K562 (cell line): ENCODE measurements at regions not wholly inside any gene's neighbourhood (a gene's known extent, or its start where the extent isn't known, plus 50 kb on each side); places are given as distances from the start of the nearest gene placed in this dataset.
A peak's percentile ranks its signal among the peaks of the same experiment; 100 is the strongest.

ENCODE experiments used
- ATAC-seq: fragments of 200-7000 bp; cut with Tn5 transposase; 3 replicates; pipeline ENCODE4 v1.9.1; 2020; ENCODE audit warnings: moderate library complexity
- BruUV-seq: library from RNA; stranded (reverse); fragments of 400-500 nt; replicated peaks from 2 replicates; lab custom pipeline; 2021; lab: Mats Ljungman, UMichigan
- CTCF ChIA-PET: fragments of 300-600 bp; formaldehyde crosslinking; extraction: SDS; loops from one replicate; lab custom pipeline; 2021; ENCODE audit warnings: low intra/inter-chr PET ratio; lab: Yijun Ruan, JAX
- POLR2A ChIA-PET: fragments of 300-600, 350-650 bp; sonication (Branson Sonifier 250); formaldehyde crosslinking; extraction: SDS; loops from one replicate; lab custom pipeline; 2021; ENCODE audit warnings: antibody characterized with exemption, inconsistent platforms; lab: Yijun Ruan, JAX
- DNase-seq, 4 experiments: peaks; one replicate each; pipeline versions ENCODE4 v3.0.0 to v3.0.0-alpha.2; 2011 to 2018; ENCODE audit warnings: low spot score in 3 of 4, mixed read lengths in 3 of 4; ENCODE audit errors: extremely low read depth in 1 of 4
- FAIRE-seq: peaks from 2 replicates; lab custom pipeline; 2011; peaks lifted over from hg19 to GRCh38; lab: Jason Lieb, UNC
- H2AFZ ChIP-seq: 2 replicates; pipeline ENCODE4 v1.6.0; 2011; ENCODE audit warnings: low read depth, low read length, control low read depth, inconsistent platforms
- H3K27ac ChIP-seq: fragments of 200-600 bp; 3 replicates; pipeline ENCODE4 v1.8.0; 2011; ENCODE audit warnings: low read depth, mild to moderate bottlenecking, control low read depth, inconsistent platforms, low read length, moderate library complexity, mixed read lengths; ENCODE audit errors: extremely low read depth
- H3K27me3 ChIP-seq, 2 experiments: fragments of 300-600 bp in 1 of 2; 2 replicates in 1 of 2; 3 replicates in 1 of 2; pipeline versions ENCODE4 v1.6.0 to v1.8.0; 2011; ENCODE audit warnings: inconsistent platforms in 2 of 2, low read length in 2 of 2, mild to moderate bottlenecking in 1 of 2, mixed read lengths in 1 of 2, moderate library complexity in 1 of 2; ENCODE audit not compliant: control insufficient read depth in 2 of 2, insufficient read depth in 2 of 2
- H3K36me3 ChIP-seq: fragments of 300-600 bp; 3 replicates; pipeline ENCODE4 v1.8.0; 2011; ENCODE audit warnings: mild to moderate bottlenecking, low read length, inconsistent platforms; ENCODE audit not compliant: control insufficient read depth, insufficient read depth
- H3K4me1 ChIP-seq, 2 experiments: fragments of 200-600 bp in 1 of 2; replicated peaks in 1 of 2; 2 replicates in 1 of 2; 3 replicates in 1 of 2; pipeline versions ENCODE4 v1.5.1 to v1.8.0; 2011; ENCODE audit warnings: inconsistent platforms in 2 of 2, low read length in 2 of 2, mild to moderate bottlenecking in 1 of 2, mixed read lengths in 1 of 2, moderate library complexity in 1 of 2; ENCODE audit not compliant: control insufficient read depth in 2 of 2, insufficient read depth in 2 of 2
- H3K4me2 ChIP-seq: 2 replicates; pipeline ENCODE4 v1.6.1; 2011; ENCODE audit warnings: low read length, control low read depth, inconsistent platforms, mixed read lengths; ENCODE audit not compliant: insufficient read depth
- H3K4me3 ChIP-seq: fragments of 200-600 bp; sonication (generic), shearing (Covaris generic); 2 replicates; pipeline ENCODE4 v1.5.1; 2016; ENCODE audit warnings: control low read depth, inconsistent platforms
- H3K79me2 ChIP-seq: fragments of 200-600 bp; 3 replicates; pipeline ENCODE4 v1.8.0; 2011; ENCODE audit warnings: low read length, inconsistent platforms; ENCODE audit not compliant: control insufficient read depth, insufficient read depth
- H3K9ac ChIP-seq, 2 experiments: 2 replicates each; pipeline versions ENCODE4 v1.6.0 to v1.6.1; 2011; ENCODE audit warnings: low read depth in 2 of 2, low read length in 2 of 2, control low read depth in 1 of 2, inconsistent platforms in 1 of 2, mild to moderate bottlenecking in 1 of 2, mixed read lengths in 1 of 2; ENCODE audit not compliant: insufficient read depth in 1 of 2
- H3K9me1 ChIP-seq: one replicate; pipeline ENCODE4 v1.6.0; 2011; ENCODE audit warnings: inconsistent platforms, mild to moderate bottlenecking, low read length, moderate library complexity; ENCODE audit not compliant: control insufficient read depth, insufficient read depth
- H3K9me3 ChIP-seq: replicated peaks from 2 replicates; pipeline ENCODE4 v1.5.1; 2011; ENCODE audit warnings: low read depth, low read length, inconsistent platforms; ENCODE audit not compliant: control insufficient read depth, insufficient read depth
- H4K20me1 ChIP-seq: replicated peaks from 2 replicates; pipeline ENCODE4 v1.6.1; 2011; ENCODE audit warnings: low read length, inconsistent platforms, mixed read lengths; ENCODE audit not compliant: control insufficient read depth, insufficient read depth
- CBFA2T2 ChIP-seq: fragments of 450-650 bp; conservative IDR thresholded peaks from 2 replicates; pipeline ENCODE4 v1.6.1; 2017; ENCODE audit warnings: mild to moderate bottlenecking
- FOXA3 ChIP-seq, 2 experiments: fragments of 450-650 bp in 1 of 2; sonication (generic) in 1 of 2; formaldehyde crosslinking; IDR thresholded peaks in 1 of 2; conservative IDR thresholded peaks in 1 of 2; 2 replicates each; pipeline versions ENCODE4 v1.4.0 to v1.8.0; 2020 to 2022; ENCODE audit warnings: mild to moderate bottlenecking in 2 of 2, missing genetic modification reagents in 1 of 2
- MBD2 ChIP-seq: sonication (generic); IDR thresholded peaks from 2 replicates; pipeline ENCODE4 v1.6.1; 2016; ENCODE audit warnings: low read depth, borderline replicate concordance
- NCOA1 ChIP-seq: fragments of 450-650 bp; IDR thresholded peaks from 2 replicates; pipeline ENCODE4 v1.6.1; 2016; ENCODE audit warnings: low read depth
- NCOA2 ChIP-seq, 2 experiments: fragments of 450-650 bp; IDR thresholded peaks; 2 replicates each; pipeline ENCODE4 v1.6.1; 2018; ENCODE audit warnings: mild to moderate bottlenecking in 2 of 2, moderate library complexity in 1 of 2; ENCODE audit not compliant: partially characterized antibody in 2 of 2
- NUFIP1 ChIP-seq: fragments of 450-650 bp; IDR thresholded peaks from 2 replicates; pipeline ENCODE4 v1.6.1; 2018; ENCODE audit not compliant: partially characterized antibody
- POLR2A ChIP-seq: fragments of 450-650 bp; conservative IDR thresholded peaks from 2 replicates; pipeline ENCODE4 v1.6.1; 2016
- TAL1 ChIP-seq: fragments of 450-650 bp; IDR thresholded peaks from 2 replicates; pipeline ENCODE4 v1.6.1; 2016; ENCODE audit warnings: mild to moderate bottlenecking
- TEAD4 ChIP-seq, 2 experiments: sonication (generic) in 1 of 2; formaldehyde crosslinking in 1 of 2; IDR thresholded peaks; 2 replicates each; pipeline versions ENCODE4 v1.6.1 to v1.8.0; 2012 to 2022; ENCODE audit warnings: borderline replicate concordance in 1 of 2, inconsistent platforms in 1 of 2, low read length in 1 of 2, mild to moderate bottlenecking in 1 of 2, missing genetic modification reagents in 1 of 2
- ZNF140 ChIP-seq: fragments of 250-450 bp; sonication (Bioruptor Pico); IDR thresholded peaks from 2 replicates; pipeline ENCODE4 v1.8.0; 2021; ENCODE audit warnings: moderate library complexity, mild to moderate bottlenecking, inconsistent platforms
- WGBS: fragments of 100-300 bp; shearing (Covaris generic); methylation state at CpG from one replicate; pipeline ENCODE4 v1.1.6; 2016; ENCODE audit warnings: low coverage, mixed read lengths; ENCODE audit not compliant: insufficient coverage; ENCODE audit errors: missing lambda C conversion rate; 5-methylcytosine and 5-hydroxymethylcytosine counted together
- in situ Hi-C: fragments of 300-500 bp; cut with MboI; formaldehyde crosslinking; loops from 4 replicates; pipeline ENCODE4 v1.15.0; 2018; ENCODE audit warnings: inconsistent platforms, mixed read lengths
- intact Hi-C: fragments of 100-400 bp; cut with micrococcal nuclease; formaldehyde crosslinking; loops from 2 replicates; pipeline ENCODE4 v1.14.2; 2022
- TF ChIP-seq, protein P1 (sequence below): fragments of 450-650 bp; IDR thresholded peaks from 2 replicates; pipeline ENCODE4 v1.6.1; 2016
- TF ChIP-seq, protein P2 (sequence below), 2 experiments: fragments of 450-650 bp in 1 of 2; sonication (generic) in 1 of 2; formaldehyde crosslinking in 1 of 2; IDR thresholded peaks; 2 replicates each; pipeline versions ENCODE4 v1.7.1 to v1.9.0; 2016 to 2022; ENCODE audit warnings: inconsistent platforms in 1 of 2, mild to moderate bottlenecking in 1 of 2, missing genetic modification reagents in 1 of 2

DNA sequence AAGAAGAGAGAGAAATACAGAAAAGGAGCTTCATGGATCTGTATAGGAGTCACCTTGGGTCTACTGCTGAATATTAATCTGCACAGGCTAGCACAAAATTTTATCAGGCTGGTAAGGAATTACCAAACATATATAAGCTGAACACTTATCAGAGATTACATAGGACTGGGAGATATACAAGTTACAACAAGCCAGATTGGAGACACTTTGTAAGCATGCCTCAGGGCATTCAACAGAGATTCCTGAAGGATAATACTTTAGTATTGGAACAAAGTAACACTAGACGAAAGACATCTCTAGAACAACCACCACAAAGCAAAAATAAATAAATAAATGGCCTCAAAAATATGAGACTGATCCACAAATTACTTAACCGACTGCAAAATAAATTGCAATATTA lies 197.8 kb downstream of the ANXA1 start (continued):
- no peak for TF ChIP-seq POLR2A

DNA sequence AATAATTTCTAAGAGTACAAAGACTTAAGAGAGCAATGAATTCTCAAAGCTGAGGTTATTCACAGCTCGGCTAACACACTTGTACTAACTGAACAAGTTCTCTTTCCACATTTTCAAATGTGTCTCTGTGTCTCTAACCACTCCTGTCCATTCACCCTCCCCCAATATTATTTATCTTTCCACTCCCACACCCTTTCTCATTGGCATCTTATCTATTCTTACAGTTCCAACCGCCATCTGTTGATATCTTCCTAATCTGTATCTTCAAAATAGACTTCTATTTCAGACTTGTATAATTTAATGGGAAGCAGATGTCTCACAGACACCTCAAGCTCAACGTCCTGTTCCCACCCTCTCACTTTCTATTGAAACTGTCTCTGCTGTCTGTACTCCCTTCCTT lies 205.9 kb downstream of the ANXA1 start:
- Histone ChIP-seq H3K79me2 (no peaks in the 10 kb centered on the region), H3K9ac (peak overlapping the region in 1 of 2 experiments; percentile 59; a peak in 2 of 4 replicates), H4K20me1 (no peaks in the 10 kb centered on the region), H3K27me3 (no peaks in the 10 kb centered on the region), H3K36me3 (no peaks in the 10 kb centered on the region), H3K27ac (peak overlapping the region; percentile 84), H3K9me1 (no peaks in the 10 kb centered on the region), H3K9me3 (no peaks in the 10 kb centered on the region), H3K4me2 (peak overlapping the region; percentile 70), H3K4me3 (no peak overlapping the region), H2AFZ (peak overlapping the region; percentile 90), H3K4me1 (no peaks in the 10 kb centered on the region; a peak in 3 of 5 replicates)
- no TSS peak for BruUV-seq
- DNase-seq, result peak; percentile 6 to 55 (median 12)
- FAIRE-seq, result no peak
- peak; percentile 85 for ATAC-seq
- in situ Hi-C loops, result no loop called here
- CTCF ChIA-PET, result no interaction called here
- POLR2A ChIA-PET, result interaction anchor here (0.9 kb wide), 1 partner anchor 10 kb away, joined by 3 read pairs; no protein-coding TSS in a partner anchor
- 0% methylated on average over 3 of the region's 3 CpGs for WGBS
- intact Hi-C loops, result no loop called here
- no peak for TF ChIP-seq ZNF140 (CRISPR knock-in tag)
- TF ChIP-seq NUFIP1, result no peak
- TF ChIP-seq, protein P1, sequence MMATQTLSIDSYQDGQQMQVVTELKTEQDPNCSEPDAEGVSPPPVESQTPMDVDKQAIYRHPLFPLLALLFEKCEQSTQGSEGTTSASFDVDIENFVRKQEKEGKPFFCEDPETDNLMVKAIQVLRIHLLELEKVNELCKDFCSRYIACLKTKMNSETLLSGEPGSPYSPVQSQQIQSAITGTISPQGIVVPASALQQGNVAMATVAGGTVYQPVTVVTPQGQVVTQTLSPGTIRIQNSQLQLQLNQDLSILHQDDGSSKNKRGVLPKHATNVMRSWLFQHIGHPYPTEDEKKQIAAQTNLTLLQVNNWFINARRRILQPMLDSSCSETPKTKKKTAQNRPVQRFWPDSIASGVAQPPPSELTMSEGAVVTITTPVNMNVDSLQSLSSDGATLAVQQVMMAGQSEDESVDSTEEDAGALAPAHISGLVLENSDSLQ, result peak; percentile 34; the same call in 1 of the 2 replicates
- peak; percentile 84 for TF ChIP-seq TEAD4 (IDR thresholded peaks at IDR 0.05; ENCODE audit: low read length)
- TF ChIP-seq TEAD4 (CRISPR knock-in tag; IDR thresholded peaks at IDR 0.05; ENCODE audit: borderline replicate concordance), result no peak
- peak; percentile 78 for TF ChIP-seq CBFA2T2
- TF ChIP-seq NCOA2 (IDR thresholded peaks at IDR 0.05; ENCODE audit: partially characterized antibody in 2 of 2), result peak in 1 of 2 experiments; percentile 28
- 0 out of 4 replicates have a peak, but pooled peaks of 1 of the 2 experiments have one; percentile 22 for TF ChIP-seq FOXA3 (CRISPR knock-in tag; conservative IDR thresholded peaks at IDR 0.05 in 1 of 2, IDR thresholded peaks at IDR 0.05 in 1 of 2)
- TF ChIP-seq, protein P2, sequence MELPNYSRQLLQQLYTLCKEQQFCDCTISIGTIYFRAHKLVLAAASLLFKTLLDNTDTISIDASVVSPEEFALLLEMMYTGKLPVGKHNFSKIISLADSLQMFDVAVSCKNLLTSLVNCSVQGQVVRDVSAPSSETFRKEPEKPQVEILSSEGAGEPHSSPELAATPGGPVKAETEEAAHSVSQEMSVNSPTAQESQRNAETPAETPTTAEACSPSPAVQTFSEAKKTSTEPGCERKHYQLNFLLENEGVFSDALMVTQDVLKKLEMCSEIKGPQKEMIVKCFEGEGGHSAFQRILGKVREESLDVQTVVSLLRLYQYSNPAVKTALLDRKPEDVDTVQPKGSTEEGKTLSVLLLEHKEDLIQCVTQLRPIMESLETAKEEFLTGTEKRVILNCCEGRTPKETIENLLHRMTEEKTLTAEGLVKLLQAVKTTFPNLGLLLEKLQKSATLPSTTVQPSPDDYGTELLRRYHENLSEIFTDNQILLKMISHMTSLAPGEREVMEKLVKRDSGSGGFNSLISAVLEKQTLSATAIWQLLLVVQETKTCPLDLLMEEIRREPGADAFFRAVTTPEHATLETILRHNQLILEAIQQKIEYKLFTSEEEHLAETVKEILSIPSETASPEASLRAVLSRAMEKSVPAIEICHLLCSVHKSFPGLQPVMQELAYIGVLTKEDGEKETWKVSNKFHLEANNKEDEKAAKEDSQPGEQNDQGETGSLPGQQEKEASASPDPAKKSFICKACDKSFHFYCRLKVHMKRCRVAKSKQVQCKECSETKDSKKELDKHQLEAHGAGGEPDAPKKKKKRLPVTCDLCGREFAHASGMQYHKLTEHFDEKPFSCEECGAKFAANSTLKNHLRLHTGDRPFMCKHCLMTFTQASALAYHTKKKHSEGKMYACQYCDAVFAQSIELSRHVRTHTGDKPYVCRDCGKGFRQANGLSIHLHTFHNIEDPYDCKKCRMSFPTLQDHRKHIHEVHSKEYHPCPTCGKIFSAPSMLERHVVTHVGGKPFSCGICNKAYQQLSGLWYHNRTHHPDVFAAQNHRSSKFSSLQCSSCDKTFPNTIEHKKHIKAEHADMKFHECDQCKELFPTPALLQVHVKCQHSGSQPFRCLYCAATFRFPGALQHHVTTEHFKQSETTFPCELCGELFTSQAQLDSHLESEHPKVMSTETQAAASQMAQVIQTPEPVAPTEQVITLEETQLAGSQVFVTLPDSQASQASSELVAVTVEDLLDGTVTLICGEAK (IDR thresholded peaks at IDR 0.05), result no peak
- TF ChIP-seq, protein P2 (CRISPR knock-in tag; IDR thresholded peaks at IDR 0.05), result no peak
- TF ChIP-seq NCOA1, result peak; percentile 65
- TF ChIP-seq TAL1, result peak; percentile 67
- no peak for TF ChIP-seq MBD2
